ENCODE measurements at regions not wholly inside any gene's neighbourhood (a gene's known extent, or its start where the extent isn't known, plus 50 kb on each side); places are given as distances from the start of the nearest gene placed in this dataset.

DNA sequence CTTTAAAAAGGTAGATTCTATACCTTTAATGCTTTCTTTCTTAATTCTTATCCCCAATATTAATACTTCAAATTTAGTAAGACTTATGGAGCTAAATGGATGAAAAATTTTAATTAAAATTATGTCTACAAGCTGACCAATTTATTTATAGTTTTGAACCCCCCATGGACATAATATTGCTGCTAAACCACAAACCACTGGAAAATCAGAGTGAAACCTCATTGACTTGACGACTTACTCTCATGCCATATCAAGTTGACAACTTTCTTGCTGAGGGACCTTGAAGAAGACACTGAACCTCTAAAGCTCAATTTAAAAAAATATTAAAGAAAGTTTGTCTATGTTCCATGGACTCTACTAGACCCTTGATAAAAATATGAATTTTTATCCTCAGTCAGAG lies 653.7 kb downstream of the TLE1 start:
- no peak for DNase-seq (ENCODE audit: extremely low spot score in 2 of 2)
- no peaks in the 10 kb centered on the region for H3K36me3 ChIP-seq
- H3K9me3 ChIP-seq: no peaks in the 10 kb centered on the region
- no peak overlapping the region for H3K4me3 ChIP-seq
- TF ChIP-seq POLR2AphosphoS5 (IDR thresholded peaks at IDR 0.05; ENCODE audit: insufficient read depth in 1 of 2, low read depth in 1 of 2) (no peak), POLR2A (IDR thresholded peaks at IDR 0.05) (no peak)
- TF ChIP-seq, protein P1, sequence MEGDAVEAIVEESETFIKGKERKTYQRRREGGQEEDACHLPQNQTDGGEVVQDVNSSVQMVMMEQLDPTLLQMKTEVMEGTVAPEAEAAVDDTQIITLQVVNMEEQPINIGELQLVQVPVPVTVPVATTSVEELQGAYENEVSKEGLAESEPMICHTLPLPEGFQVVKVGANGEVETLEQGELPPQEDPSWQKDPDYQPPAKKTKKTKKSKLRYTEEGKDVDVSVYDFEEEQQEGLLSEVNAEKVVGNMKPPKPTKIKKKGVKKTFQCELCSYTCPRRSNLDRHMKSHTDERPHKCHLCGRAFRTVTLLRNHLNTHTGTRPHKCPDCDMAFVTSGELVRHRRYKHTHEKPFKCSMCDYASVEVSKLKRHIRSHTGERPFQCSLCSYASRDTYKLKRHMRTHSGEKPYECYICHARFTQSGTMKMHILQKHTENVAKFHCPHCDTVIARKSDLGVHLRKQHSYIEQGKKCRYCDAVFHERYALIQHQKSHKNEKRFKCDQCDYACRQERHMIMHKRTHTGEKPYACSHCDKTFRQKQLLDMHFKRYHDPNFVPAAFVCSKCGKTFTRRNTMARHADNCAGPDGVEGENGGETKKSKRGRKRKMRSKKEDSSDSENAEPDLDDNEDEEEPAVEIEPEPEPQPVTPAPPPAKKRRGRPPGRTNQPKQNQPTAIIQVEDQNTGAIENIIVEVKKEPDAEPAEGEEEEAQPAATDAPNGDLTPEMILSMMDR (IDR thresholded peaks at IDR 0.05): no peak
- no peak overlapping the region for H3K27ac ChIP-seq
- H3K4me1 ChIP-seq: peaks cover 13% of the 10 kb centered on the region
- no peaks in the 10 kb centered on the region for H3K27me3 ChIP-seq
- intact Hi-C loops (cut with DNase I): no loop called here

DNA sequence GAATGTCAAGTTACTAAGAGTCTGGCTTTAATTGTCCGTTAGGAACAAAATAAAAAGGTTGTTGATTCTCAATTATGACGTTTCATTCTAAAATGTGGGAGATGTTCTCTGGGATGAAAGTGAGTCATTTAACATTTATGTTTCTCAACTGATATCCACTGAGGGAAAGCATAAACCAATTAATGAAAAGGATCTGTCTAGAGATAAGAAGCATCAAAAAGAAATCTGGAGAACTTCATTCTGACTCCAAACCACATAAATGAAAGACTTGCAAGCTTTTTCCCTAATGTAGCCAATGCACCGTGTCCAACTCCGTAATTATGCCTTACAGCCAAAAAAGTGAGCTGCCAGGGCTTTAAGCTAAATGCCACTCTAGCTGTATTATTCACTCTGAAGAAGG lies 654.2 kb downstream of the TLE1 start:
- intact Hi-C loops (cut with DNase I): no loop called here
- no peak overlapping the region for H3K27ac ChIP-seq
- TF ChIP-seq, protein P1 (IDR thresholded peaks at IDR 0.05): no peak
- peak in 1 of 2 donors; percentile 36 for TF ChIP-seq POLR2AphosphoS5 (IDR thresholded peaks at IDR 0.05; ENCODE audit: insufficient read depth in 1 of 2, low read depth in 1 of 2)

DNA sequence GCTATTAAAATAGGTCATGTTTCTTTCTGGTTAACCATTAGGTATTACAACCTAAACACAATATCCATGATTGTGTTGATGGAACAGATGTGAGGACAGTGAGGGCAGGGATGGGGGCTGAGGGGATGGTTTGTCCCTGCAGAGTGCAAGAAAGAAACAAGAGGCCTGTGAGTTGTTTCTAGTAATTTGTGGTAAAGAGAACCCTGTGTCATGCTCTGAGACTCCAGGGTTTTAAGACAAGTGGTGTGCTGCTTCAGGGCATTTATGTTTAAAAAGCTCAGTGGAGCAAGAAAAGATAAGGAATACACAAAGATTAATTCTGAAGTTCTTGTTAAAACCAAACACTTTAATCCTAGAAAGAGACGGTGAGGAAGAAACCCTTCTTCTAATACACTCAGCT lies 656.5 kb downstream of the TLE1 start:
- Histone ChIP-seq H3K4me1 (peaks cover 13% of the 10 kb centered on the region), H3K27ac (no peak overlapping the region), H3K9me3 (no peaks in the 10 kb centered on the region), H3K27me3 (no peaks in the 10 kb centered on the region), H3K36me3 (no peaks in the 10 kb centered on the region), H3K4me3 (no peak overlapping the region)
- DNase-seq (ENCODE audit: extremely low spot score in 2 of 2): no peak
- intact Hi-C loops (cut with DNase I): loop anchor here (5.0 kb wide), 1 partner anchor 564 kb away; no protein-coding TSS in a partner anchor
- TF ChIP-seq POLR2AphosphoS5 (IDR thresholded peaks at IDR 0.05; ENCODE audit: insufficient read depth in 1 of 2, low read depth in 1 of 2) (no peak), POLR2A (IDR thresholded peaks at IDR 0.05) (no peak)
- TF ChIP-seq, protein P1 (IDR thresholded peaks at IDR 0.05): no peak

More for the DNA sequence above, 654.2 kb downstream of the TLE1 start:
- Histone ChIP-seq H3K9me3 (no peaks in the 10 kb centered on the region), H3K4me3 (no peak overlapping the region), H3K4me1 (peaks cover 13% of the 10 kb centered on the region), H3K36me3 (no peaks in the 10 kb centered on the region), H3K27me3 (no peaks in the 10 kb centered on the region)
- no peak for DNase-seq (ENCODE audit: extremely low spot score in 2 of 2)

DNA sequence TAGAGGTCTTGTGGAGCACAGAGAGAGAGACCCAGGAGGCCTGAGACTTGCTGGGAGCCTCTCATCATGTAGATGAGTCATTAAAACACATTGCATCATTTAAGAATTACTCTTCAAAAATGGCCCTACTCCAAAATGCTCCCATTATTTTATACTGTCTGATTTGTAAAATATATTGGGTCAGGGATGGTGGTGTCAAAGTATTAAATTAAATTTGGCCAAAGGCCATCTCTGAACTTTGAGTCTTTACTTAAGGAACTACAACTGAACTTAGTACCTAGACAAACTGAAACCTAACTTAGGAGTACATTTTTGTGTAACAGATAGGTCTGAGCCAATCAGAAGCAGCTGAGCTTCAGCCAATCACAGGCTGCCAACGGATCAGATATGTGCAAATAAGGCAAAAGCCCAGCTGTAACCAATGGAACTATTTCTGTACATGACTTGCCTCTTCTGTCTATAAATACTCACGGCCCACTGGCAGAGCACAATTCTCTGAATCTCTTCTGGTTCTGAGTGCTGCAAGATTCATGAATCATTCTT lies 657.2 kb downstream of the TLE1 start:
- Histone ChIP-seq H3K4me3 (no peak overlapping the region), H3K27me3 (no peaks in the 10 kb centered on the region), H3K9me3 (no peaks in the 10 kb centered on the region), H3K27ac (no peak overlapping the region), H3K4me1 (peaks cover 13% of the 10 kb centered on the region), H3K36me3 (no peaks in the 10 kb centered on the region)
- TF ChIP-seq, protein P1 (IDR thresholded peaks at IDR 0.05): no peak
- TF ChIP-seq POLR2A (IDR thresholded peaks at IDR 0.05) (no peak), POLR2AphosphoS5 (IDR thresholded peaks at IDR 0.05; ENCODE audit: insufficient read depth in 1 of 2, low read depth in 1 of 2) (no peak)
- no peak for DNase-seq (ENCODE audit: extremely low spot score in 2 of 2)
- intact Hi-C loops (cut with DNase I): loop anchor here (5.0 kb wide), 1 partner anchor 565 kb away; no protein-coding TSS in a partner anchor

DNA sequence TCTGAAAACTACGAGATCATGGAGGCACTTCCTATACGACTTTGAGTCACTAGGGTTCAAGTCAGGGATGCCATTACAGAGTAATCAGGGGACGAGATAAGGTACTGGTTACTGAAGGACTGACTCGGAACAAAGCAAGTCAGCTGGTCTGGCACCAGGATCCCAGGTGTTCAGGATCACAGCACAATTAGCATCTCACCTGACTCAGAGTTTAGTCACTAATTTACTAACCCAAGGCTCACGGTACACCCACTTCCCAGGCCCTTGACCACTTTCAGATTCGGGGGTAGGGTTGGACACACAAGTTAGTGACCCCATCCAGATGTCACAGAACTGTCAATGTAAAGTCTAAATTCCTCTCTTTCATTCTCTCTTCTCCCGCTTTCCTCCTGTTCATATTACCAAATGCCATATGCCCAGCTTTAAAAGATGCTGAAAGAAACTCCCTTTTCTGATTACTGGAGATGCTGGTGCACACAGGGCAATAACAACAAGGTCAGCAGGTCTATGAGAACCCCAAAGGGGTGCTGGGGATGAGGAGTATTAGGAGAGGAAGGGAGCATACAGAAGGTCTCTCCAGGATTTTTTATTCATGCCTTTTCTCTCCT lies 657.8 kb downstream of the TLE1 start:
- TF ChIP-seq POLR2AphosphoS5 (IDR thresholded peaks at IDR 0.05; ENCODE audit: insufficient read depth in 1 of 2, low read depth in 1 of 2) (no peak), POLR2A (IDR thresholded peaks at IDR 0.05) (no peak)
- TF ChIP-seq, protein P1 (IDR thresholded peaks at IDR 0.05): no peak
- Histone ChIP-seq H3K9me3 (no peaks in the 10 kb centered on the region), H3K4me3 (no peak overlapping the region), H3K4me1 (peaks cover 13% of the 10 kb centered on the region), H3K27me3 (no peaks in the 10 kb centered on the region), H3K36me3 (no peaks in the 10 kb centered on the region), H3K27ac (no peak overlapping the region)
- intact Hi-C loops (cut with DNase I): loop anchor here (5.0 kb wide), 1 partner anchor 566 kb away; no protein-coding TSS in a partner anchor
- no peak for DNase-seq (ENCODE audit: extremely low spot score in 2 of 2)

All from vagina (tissue), 2 donors.